NCI-H1694 treated with DMSO at 0.1 percent for 48 hours (cell line): ENCODE measurements at regions not wholly inside any gene's neighbourhood (a gene's known extent, or its start where the extent isn't known, plus 50 kb on each side); places are given as distances from the start of the nearest gene placed in this dataset.
"Not testable (repeated sequence)": the region's sequence is repeated elsewhere in the genome, so short reads cannot be mapped to it uniquely, and the experiment has no call there.

ENCODE experiments used
- DNase-seq: peaks from one replicate; lab custom pipeline; 2025; lab: John Stamatoyannopoulos, UW

DNA sequence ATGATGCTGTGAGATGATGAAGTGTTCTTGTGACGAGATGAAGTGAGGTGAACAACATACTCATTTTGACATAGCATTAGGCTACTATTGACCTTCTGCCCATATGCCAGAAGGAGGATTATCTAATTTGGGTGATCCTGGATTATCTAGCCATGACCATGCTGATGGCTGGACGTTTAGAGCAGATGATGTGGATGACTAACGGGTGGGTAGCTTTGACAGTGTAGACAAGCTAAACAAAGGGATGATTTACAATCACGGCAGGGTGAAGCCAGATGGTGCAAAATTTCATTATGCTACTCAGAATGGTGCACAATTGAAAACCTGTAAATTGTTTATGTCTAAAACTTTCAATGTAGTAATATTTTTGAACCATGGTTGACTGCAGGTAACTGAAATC, 2403.4 kb upstream of the ACO1 start:
- DNase-seq = peak; percentile 11

DNA sequence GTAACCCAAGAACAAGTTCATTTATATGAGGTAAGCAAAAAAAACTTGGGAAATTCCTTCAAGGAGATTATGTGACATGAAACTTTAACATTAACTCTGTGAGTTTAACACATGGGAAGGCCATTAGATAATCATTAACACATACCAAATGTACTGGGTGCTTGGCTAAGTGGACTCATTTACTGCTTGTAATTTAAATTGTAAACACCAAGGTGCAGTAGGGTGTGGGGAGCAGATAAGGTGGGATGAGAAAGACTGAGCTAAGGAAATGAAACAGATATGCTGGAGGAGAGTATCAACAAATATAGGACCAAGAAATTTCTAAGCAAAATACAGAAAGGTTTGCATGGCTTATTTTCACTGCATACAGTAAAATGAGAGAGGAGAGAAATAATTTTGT, 2384.8 kb upstream of the ACO1 start:
- no peak for DNase-seq

DNA sequence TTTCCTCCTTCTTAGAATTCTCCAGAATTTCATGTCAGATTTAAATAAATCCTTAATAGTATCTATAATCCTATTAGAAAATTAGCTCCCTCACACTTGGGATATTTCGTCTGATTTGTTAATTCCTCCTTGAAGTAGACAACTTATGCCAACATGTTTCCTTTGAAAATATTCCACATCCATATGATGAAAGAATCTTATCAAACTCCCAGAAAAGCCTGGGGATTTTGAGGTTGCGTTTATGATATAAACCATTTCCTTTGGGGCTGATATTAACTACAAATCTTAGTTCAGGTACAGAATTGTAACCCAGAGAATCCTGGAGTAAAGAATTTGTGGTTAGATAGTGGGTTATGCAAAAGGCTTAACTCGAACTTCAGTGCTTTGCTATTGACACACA, 2373.8 kb upstream of the ACO1 start:
- no peak for DNase-seq

DNA sequence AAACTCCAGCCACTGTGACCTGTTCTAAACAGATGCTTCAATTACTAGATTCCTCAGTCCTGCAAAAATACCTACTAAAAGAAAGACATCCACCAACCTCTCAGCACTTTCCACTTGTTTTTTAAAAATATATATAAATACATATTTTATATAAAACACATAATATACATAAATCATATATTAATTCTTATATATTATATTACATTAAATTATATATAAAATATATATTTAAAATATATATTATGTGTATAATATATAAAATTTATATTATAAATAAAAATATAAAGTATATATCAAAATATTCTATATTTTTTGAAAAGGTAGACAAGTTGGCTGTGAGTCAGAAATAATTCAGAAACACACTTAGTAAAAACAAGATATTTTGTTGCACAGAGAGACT, 2371.8 kb upstream of the ACO1 start:
- no peak for DNase-seq

DNA sequence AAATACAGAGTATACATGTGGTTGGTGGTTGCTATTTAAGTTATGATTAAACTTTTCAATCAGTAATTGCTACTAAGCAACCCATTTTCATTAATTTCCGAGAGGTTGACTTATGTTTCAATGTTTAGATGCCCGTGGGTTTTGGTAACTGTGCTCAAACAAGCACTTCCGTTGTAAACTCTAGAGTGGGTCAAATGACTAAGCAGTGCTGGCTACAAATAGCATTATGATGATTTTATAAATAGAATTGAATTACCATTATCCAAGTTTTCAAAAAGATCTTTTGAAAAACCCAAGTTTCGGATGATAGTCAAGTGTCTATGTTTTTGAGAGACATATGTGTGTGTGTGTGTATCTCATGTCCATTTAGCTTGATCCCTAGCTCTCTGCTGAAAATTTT, 2369.4 kb upstream of the ACO1 start:
- DNase-seq = no peak

DNA sequence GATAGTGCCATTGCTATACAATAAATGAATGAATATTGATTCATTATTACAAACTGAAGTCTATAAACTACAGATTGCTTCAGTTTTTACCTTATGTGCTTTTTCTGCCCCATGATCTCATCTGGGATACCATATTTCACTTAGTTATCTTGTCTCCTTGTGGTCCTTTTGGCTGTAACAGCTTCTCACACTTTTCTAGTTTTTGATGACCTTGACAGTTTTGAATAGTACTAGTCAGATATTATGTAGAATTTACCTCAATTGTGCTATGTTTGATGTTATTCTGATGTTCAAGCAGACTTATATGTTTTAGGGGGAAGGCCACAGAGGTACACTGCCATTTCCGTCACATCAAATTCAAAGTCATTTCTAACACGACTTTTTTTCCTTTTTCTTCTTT, 2364.3 kb upstream of the ACO1 start:
- no peak for DNase-seq

DNA sequence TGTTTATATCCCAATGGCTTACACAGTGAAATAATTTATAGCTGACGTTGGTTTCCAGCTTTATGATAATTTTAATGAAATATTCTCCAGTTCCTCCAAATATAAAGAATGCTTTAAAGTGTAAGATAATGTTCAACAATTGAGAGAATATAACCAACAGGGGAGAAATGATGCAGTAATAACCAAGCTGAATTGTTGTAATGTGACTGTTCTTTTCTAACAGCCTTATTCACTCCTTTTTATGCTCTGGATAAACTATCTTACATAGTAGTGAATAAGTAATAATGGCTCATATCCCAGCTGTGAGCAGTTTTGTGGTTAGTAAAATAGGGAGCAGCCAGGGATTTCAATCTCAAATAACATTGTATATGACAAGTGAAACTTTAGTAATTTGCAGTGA, 2348.7 kb upstream of the ACO1 start:
- no peak for DNase-seq

DNA sequence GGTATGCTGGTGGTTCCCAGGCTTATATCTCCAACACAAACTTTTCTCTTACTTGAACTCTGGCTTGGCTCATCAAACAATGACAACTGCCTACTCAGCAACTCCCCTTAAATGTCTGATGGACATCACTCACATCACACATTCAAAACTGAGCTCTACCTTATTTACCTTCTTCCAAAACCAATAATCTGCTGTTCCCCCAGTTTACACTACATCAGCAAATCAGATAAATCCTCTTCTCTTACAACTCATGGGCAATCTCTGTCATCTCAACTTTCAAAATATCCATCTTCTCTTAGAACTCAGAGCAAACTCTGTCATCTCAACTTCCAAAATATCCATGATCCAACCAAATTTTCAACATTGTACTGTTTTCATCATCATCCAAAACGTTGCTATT, 2347.9 kb upstream of the ACO1 start:
- DNase-seq = no peak

DNA sequence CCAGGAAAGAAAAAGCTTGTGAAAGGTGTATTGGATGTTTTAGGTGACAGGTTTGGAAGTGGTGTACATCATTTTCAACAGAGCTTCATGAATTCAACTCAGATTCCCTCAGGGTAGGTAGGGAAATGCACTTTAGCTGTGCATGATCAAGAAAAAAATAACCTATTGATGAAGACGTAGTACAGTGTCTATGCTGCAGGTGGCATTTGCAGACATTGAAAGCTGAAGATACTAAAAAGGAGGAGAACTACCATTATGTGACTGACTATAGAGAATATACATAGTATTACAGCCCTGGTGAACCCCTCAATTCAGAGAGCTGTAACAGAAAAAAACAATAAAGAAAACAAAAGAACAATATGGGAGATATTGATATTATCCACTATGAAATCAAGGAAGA, 2344.7 kb upstream of the ACO1 start:
- DNase-seq = peak; percentile 21

DNA sequence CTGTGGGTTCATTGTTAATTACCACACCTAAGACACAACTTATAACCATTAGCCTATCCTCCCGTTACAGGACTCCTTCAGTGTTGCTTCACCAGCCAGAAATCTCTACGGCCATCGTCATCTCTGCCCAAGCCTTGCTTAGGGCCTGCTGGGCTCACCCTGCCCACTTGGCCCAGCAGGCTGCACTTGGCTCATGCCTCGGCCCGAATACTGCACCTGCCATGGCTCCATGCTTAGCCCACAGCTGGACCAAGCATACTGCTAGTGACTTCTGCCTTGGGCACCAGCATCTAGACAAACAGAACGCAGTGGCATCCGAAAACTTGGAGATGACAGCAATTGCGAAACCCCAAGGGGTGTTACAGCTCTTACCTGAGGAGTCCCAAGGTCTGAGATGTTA, 2336.0 kb upstream of the ACO1 start:
- no peak for DNase-seq

DNA sequence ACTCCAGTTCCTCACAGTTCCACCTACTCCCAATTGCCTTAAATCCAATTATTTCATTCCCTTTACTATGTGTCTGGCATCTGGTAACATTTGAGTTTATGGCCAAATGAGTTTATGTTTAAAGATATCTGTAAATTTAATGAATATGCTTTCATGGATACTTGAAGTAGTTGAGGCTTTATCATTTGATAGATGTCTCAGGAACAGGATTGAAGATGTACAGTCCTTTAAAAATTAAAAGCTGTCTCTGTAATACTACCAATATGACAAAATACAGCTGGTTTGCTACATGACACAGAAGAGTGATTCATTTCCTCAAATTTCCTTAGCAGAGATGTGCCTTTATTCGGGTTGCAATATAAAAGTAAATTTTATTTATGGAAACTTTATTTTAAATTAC, 2326.0 kb upstream of the ACO1 start:
- peak; percentile 8 for DNase-seq

DNA sequence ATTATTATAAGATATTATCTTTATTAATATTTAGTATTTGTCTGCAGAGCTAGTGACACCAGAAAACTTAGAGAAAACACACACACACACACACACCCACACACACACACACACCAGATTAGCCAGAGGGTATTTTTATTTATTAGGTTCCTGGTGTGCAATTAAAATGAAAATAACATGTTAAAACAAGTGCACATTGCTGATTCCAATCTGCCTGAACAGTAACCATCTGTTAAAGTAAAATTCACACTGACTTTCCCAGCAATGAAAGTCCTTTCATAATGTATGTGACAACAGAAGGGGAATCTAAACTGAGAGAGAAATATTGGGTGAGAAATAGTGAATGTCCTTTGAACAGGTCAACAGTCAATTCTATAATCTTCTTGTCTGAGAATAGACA, 2323.5 kb upstream of the ACO1 start:
- DNase-seq = peak; percentile 90

DNA sequence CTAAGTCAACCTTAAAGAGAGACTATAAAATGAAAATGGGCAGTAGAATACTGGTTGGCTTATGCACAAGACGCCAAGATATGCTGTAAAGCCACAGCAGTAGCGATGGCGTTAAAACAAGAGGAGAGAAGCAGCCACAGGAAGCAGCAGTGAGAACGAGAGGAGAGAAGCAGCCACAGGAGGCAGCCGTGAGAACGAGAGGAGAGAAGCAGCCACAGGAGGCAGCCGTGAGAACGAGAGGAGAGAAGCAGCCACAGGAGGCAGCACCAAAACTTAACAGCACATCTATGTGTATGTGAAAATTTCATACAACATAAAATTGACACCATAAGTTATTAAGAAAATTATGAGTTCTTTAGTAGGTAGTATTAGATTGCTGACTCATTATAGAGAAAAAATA, 2318.6 kb upstream of the ACO1 start:
- no peak for DNase-seq

DNA sequence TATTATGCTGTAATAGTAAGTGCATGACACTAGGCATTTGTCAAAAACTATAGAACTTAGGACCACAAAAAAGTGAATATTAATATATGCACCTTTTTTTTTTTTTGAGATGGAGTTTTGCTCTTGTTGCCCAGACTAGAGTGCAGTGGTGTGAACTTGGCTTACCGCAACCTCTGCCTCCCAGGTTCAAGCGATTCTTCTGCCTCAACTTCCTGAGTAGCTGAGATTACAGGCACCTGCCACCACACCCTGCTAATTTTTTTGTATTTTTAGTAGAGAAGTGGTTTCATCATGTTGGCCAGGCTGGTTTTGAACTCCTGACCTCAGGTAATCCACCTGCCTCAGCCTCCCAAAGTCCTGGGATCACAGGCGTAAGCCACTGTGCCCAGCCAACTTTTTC, 2315.2 kb upstream of the ACO1 start:
- not testable (repeated sequence) for DNase-seq

DNA sequence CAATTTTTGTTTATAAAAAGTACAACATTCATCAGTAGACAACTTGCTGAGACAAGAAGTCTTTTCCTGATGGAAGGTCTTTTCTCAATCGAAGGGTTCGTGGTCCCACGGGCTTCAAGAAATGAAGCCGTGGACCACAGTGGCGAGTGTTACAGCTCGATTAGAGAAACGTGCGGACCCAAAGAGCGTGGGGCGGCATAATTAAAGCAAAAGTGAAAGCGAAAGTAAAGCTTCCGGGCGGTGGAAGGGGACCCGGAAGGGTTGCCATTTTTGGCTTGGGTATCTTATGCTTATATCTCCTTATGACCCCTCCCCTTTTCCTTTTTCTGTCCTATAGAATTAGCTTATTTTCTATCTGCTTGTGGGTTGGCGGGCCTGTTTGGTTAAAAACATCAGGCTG, 2309.4 kb upstream of the ACO1 start:
- no peak for DNase-seq

DNA sequence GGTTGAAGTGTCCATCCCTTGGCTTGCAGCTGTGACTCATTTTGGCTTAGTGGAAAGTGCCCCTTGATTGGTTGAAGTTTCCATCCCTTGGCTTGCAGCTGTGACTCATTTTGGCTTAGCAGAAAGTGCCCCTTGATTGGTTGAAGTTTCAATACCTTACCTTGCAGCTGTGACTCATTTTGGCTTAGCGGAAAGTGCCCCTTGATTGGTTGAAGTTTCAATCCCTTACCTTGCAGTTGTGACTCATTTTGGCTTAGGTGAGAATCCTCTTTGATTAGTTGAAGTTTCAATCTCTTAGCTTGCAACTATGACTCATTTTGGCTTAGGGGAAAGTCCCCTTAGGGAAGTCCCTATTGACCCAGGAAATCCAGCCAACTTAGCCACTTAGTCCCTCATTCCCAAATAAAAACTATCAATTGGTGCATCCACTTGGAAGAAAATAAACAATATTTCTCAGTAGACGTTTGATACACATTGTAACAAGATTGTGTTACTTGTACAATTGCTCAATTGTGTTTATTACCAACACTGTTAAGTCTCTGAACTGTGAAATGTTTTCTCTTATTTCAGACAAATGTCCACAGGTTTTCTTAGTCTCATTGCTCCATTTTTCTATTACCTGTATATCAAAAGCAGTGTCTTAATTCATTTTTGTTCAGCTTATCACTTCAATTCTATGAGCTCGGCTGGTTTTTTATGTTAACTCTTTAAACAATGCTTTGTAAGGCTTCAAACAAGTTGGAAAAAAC, 2308.8 kb upstream of the ACO1 start:
- DNase-seq = no peak

DNA sequence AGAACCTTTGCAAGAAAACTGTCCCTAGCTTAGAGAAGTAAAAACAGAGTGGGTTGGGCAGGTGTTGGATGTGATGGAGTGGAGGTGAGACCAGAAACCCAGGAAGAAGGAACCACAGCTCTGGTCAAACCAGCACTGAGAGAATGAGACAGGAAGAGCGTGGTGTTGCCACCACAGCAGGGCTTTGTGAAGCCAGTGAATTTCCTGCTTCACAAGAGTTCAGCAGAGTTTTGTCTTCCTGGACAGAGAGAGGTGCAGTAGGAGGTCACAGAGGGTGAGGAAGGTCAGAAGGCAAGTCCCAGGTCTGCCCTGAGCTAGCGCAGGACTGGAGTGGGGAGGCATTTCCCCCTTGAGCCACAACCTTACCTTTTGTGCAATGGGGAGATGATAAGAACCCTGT, 2306.2 kb upstream of the ACO1 start:
- DNase-seq = no peak

DNA sequence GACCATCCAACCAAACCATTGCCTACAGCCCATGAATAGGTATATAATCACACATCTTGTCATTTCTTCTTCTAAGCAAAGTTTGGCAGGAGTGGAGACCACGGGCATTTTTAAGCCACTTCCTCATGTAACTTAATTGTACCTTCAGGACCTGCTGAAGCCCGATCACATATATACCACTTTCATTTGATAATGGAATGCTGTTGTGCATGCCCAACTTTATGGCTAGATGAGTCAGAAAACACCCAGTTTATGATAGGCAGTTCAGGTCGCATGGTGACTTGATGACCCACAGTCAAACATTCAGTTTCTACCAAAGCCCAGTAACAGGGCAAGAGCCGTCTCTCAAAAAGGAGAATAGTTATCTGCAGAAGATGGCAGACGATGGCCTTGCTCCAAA, 2295.0 kb upstream of the ACO1 start:
- DNase-seq = no peak

DNA sequence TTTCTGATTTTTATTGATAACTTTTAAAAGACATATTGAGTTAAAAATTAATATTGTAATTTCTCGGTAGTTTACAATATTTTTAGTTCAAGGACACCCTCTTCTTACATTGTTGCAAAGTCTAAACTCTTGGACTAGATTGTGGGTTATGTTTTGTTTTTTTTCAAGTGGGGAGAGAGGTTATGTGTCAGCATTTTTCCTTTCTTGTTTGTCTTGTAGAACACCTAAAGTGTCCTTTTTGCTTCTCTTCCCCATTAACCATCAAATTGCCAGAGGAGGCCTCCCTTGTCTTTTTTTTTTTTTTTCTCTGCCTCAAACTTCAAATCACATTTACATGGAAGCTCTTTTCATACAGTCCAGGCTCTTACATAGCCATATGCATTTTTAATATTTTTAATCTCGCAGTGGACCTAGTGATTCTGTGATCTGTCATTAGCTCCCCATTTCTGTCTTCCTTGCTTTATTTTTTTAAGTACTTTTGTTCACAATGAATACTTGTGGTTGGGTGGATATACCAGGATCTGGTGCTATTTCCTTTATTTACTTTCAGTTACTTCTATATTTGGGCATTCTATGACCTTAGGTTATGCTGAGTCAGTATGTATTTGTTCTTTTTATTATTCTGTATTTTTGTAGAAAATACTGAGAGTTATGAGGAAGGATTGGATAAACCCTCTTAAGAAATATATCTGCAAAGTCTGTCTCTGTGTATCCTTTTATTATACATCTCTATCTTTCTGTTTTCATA, 2280.6 kb upstream of the ACO1 start:
- DNase-seq = no peak

DNA sequence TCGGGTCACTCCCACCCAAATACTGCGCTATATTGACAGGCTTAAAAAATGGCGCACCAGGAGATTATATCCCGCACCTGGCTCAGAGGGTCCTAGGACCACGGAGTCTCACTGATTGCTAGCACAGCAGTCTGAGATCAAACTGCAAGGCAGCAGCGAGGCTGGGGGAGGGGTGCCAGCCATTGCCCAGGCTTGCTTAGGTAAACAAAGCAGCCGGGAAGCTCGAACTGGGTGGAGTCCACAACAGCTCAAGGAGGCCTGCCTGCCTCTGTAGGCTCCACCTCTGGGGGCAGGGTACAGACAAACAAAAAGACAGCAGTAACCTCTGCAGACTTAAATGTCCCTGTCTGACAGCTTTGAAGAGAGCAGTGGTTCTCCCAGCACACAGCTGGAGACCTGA, 2277.3 kb upstream of the ACO1 start:
- DNase-seq = not testable (repeated sequence)

DNA sequence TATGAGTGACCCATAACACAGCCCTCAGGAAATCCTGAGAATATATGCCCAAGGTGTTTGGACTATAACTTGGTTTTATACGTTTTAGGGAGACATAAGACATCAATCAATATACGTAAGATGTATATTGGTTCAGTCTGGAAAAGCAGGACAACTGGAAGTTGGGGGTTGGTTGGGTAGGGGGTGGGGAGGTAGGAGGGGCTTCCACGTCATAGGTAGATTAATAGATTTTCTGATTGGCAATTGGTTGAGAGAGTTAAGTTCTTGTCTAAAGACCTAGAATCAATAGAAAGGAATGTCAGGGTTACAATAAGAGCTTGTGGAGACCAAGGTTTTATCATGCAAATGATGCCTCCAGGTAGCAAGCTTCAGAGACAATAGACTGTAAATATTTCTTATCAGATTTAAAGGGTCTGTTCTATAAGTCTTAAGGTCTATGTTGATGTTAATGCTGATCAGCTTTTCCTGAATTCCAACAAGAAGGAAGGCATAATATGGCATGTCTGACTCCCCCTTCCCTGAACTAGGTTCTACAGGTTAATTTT, 2267.7 kb upstream of the ACO1 start:
- no peak for DNase-seq

DNA sequence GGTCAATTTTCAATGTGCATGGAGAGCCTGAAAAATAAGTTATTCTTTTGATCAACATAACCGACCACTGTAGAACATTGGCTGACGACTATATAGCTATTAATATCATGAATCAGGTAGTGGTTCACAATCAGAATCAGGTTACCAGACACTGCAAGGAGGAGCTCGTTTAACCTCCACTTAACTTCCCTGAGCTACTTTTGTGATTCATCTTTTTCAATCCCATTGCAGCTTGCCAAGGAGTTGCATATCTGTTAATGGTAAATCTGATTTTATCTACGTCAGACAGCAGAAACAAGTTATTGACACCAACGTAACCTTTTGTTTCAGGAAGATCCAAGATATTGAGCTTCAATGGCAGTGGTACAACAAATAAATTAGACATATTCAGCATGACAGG, 2263.8 kb upstream of the ACO1 start:
- no peak for DNase-seq

DNA sequence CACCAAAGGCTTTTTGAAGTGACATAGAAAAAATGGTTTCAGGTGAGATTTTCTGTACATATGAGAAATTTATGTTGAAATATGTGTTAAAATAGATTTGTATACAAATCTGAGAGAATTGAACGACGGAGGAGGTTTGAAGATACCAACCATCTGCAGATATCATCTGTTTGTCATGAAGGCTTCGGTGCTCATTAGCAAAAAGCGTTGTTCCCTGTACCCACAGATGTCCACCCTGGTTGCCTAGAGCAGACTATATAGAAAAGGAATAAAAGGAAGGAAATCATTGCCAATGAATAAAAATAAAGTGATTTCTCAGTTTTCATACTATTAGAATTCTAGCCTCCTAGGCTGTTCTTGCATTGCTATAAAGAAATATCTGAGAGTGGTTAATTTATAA, 2262.8 kb upstream of the ACO1 start:
- no peak for DNase-seq

DNA sequence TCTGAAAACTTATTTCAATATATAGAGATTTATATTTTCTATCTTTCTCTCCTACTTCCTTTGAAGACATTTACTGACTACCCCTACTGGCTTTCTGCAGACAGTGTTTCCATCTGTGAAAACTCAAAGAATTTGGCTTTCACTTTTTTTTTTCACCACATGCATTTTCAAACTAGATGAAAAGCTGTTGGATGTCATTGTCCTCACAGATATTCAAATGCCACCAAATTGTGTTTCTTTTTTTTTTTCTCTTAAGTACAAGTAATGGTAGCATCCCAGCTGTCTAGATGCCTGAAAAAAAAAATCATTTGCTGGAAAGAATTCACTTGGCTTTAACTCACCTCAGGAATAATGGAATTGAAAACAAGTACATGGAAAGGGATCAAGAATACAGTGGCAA, 2258.6 kb upstream of the ACO1 start:
- no peak for DNase-seq
